ENCODE measurements at regions not wholly inside any gene's neighbourhood (a gene's known extent, or its start where the extent isn't known, plus 50 kb on each side); places are given as distances from the start of the nearest gene placed in this dataset.

DNA sequence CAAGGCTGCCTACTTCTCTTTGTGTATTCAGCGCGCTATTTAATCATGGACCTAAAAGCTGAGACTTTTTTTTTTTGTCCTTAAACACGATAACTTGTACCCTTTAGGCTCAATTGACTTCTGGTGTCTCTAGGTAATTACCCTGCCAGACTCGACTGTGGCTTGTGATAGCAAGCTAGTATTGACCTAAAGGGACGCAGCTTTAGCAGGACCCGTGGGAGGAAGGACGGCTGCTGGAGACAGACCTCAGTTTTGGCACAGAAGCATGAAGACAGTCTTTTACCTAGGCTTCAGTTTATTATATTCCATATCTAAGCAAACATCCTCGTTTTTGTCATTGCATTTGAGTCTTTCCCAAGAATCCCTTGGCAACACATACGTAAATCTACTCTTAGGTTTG, 115.3 kb downstream of the SMC2 start:
- TF ChIP-seq EZH2 (IDR thresholded peaks at IDR 0.05; ENCODE audit: low read length, unreplicated experiment) (no peak), EZH2phosphoT487 (IDR thresholded peaks at IDR 0.05; ENCODE audit: borderline replicate concordance, low read length) (no peak), CTCF (conservative IDR thresholded peaks at IDR 0.05; ENCODE audit: low read depth, low read length) (no peak)
- BruUV-seq (replicated peaks) = no TSS peak
- no peaks in the 10 kb centered on the region for H3K79me2 ChIP-seq (ENCODE audit: low read length)
- H3K4me1 ChIP-seq (ENCODE audit: insufficient read depth, low read length) = no peaks in the 10 kb centered on the region
- no peaks in the 10 kb centered on the region for H3K9me2 ChIP-seq (replicated peaks; ENCODE audit: low read length)
- POLR2A ChIA-PET (ENCODE audit: unreplicated experiment) = interaction anchor here (0.6 kb wide), 1 partner anchor 12 kb away, joined by 5 read pairs; no protein-coding TSS in a partner anchor
- no peak for ATAC-seq
- CTCF ChIA-PET = no interaction called here
- no peak overlapping the region for H3K4me3 ChIP-seq (ENCODE audit: low read length)
- H4K20me1 ChIP-seq (ENCODE audit: low read length) = no peaks in the 10 kb centered on the region
- no peak overlapping the region for H3K4me2 ChIP-seq (ENCODE audit: low read length)
- H3K27me3 ChIP-seq (ENCODE audit: low read length) = no peaks in the 10 kb centered on the region
- H3K9me3 ChIP-seq (ENCODE audit: low read length) = no peaks in the 10 kb centered on the region
- intact Hi-C loops (cut with micrococcal nuclease) = no loop called here
- no peak for DNase-seq
- no peak overlapping the region for H3K27ac ChIP-seq (ENCODE audit: low read length)
- no peak overlapping the region for H2AFZ ChIP-seq (ENCODE audit: low read length)
- no peaks in the 10 kb centered on the region for H3F3A ChIP-seq (ENCODE audit: low read length, unreplicated experiment)
- no peak overlapping the region for H3K9ac ChIP-seq (ENCODE audit: low read length)
- no peaks in the 10 kb centered on the region for H3K36me3 ChIP-seq (ENCODE audit: low read depth, low read length)

GRCh38 chr9:104227108-104227507, 133.0 kb downstream of the SMC2 start:
- no TSS peak for BruUV-seq (replicated peaks)
- CTCF ChIA-PET = no interaction called here
- POLR2A ChIA-PET (ENCODE audit: unreplicated experiment) = no interaction called here

More at GRCh38 chr9:104227108-104227507, 133.0 kb downstream of the SMC2 start:
- Histone ChIP-seq H2AFZ (ENCODE audit: low read length) (no peak overlapping the region), H3K4me2 (ENCODE audit: low read length) (no peak overlapping the region), H3K4me3 (ENCODE audit: low read length) (no peak overlapping the region), H3K9me2 (replicated peaks; ENCODE audit: low read length) (no peaks in the 10 kb centered on the region), H3K27ac (ENCODE audit: low read length) (no peak overlapping the region), H3K4me1 (ENCODE audit: insufficient read depth, low read length) (no peaks in the 10 kb centered on the region), H3K79me2 (ENCODE audit: low read length) (no peaks in the 10 kb centered on the region), H3K27me3 (ENCODE audit: low read length) (no peaks in the 10 kb centered on the region), H3K9ac (ENCODE audit: low read length) (no peak overlapping the region), H3F3A (ENCODE audit: low read length, unreplicated experiment) (no peaks in the 10 kb centered on the region), H4K20me1 (ENCODE audit: low read length) (no peaks in the 10 kb centered on the region), H3K36me3 (ENCODE audit: low read depth, low read length) (no peaks in the 10 kb centered on the region), H3K9me3 (ENCODE audit: low read length) (no peaks in the 10 kb centered on the region)
- DNase-seq = no peak
- intact Hi-C loops (cut with micrococcal nuclease) = no loop called here
- TF ChIP-seq EZH2 (IDR thresholded peaks at IDR 0.05; ENCODE audit: low read length, unreplicated experiment) (no peak), EZH2phosphoT487 (IDR thresholded peaks at IDR 0.05; ENCODE audit: borderline replicate concordance, low read length) (no peak), CTCF (conservative IDR thresholded peaks at IDR 0.05; ENCODE audit: low read depth, low read length) (no peak)
- ATAC-seq = no peak

Measured in PC-3 (cell line).